Type B pancreatic cell (in vitro differentiated cells): ENCODE measurements at regions not wholly inside any gene's neighbourhood (a gene's known extent, or its start where the extent isn't known, plus 50 kb on each side); places are given as distances from the start of the nearest gene placed in this dataset.

Experiments used
- DNase-seq: peaks from one replicate; pipeline ENCODE4 v3.0.0; 2021; ENCODE audit warnings: mixed read lengths; ENCODE audit not compliant: unreplicated experiment; ENCODE audit errors: extremely low spot score
- H3K27ac Mint-ChIP-seq: 2 replicates; pipeline ENCODE4 v1.8.0; 2021; ENCODE audit warnings: mild to moderate bottlenecking, mixed read lengths
- H3K27me3 Mint-ChIP-seq: 2 replicates; pipeline ENCODE4 v1.8.0; 2021; ENCODE audit warnings: mixed read lengths
- H3K36me3 Mint-ChIP-seq: 2 replicates; pipeline ENCODE4 v1.8.0; 2021; ENCODE audit warnings: mixed read lengths
- H3K4me1 Mint-ChIP-seq: one replicate; pipeline ENCODE4 v1.8.0; 2021; ENCODE audit warnings: mixed read lengths; ENCODE audit not compliant: unreplicated experiment
- H3K4me3 Mint-ChIP-seq: 2 replicates; pipeline ENCODE4 v1.8.0; 2021; ENCODE audit warnings: mild to moderate bottlenecking, mixed read lengths
- H3K9me3 Mint-ChIP-seq: 2 replicates; pipeline ENCODE4 v1.8.0; 2021; ENCODE audit warnings: mixed read lengths
- CTCF ChIP-seq: fragments of 200-600 bp; sonication (generic); conservative IDR thresholded peaks from 2 replicates; pipeline ENCODE4 v1.5.0; 2021; ENCODE audit warnings: antibody characterized with exemption, mild to moderate bottlenecking

- H3K27ac Mint-ChIP-seq: no peak overlapping the region
- H3K27me3 Mint-ChIP-seq: no peaks in the 10 kb centered on the region
- no peak for DNase-seq
- H3K9me3 Mint-ChIP-seq: peaks cover 3% of the 10 kb centered on the region
- H3K4me3 Mint-ChIP-seq: no peak overlapping the region
- peaks cover 4% of the 10 kb centered on the region for H3K4me1 Mint-ChIP-seq
- no peak for TF ChIP-seq CTCF
- no peaks in the 10 kb centered on the region for H3K36me3 Mint-ChIP-seq
Observed at GRCh38 chr4:178789279-178789678, 1347.0 kb upstream of the AGA start.

- Mint-ChIP-seq H3K4me3 (no peak overlapping the region), H3K4me1 (peaks cover 4% of the 10 kb centered on the region), H3K27me3 (peaks cover 4% of the 10 kb centered on the region)
Observed at GRCh38 chr4:178799204-178799603, 1357.0 kb upstream of the AGA start.

GRCh38 chr4:178808106-178808505 lies 1365.9 kb upstream of the AGA start:
- peaks cover 1% of the 10 kb centered on the region for H3K27me3 Mint-ChIP-seq
- no peak for DNase-seq
- no peak overlapping the region for H3K27ac Mint-ChIP-seq
- H3K9me3 Mint-ChIP-seq: no peaks in the 10 kb centered on the region
- no peaks in the 10 kb centered on the region for H3K36me3 Mint-ChIP-seq
- no peak overlapping the region for H3K4me3 Mint-ChIP-seq
- no peak for TF ChIP-seq CTCF
- no peaks in the 10 kb centered on the region for H3K4me1 Mint-ChIP-seq

More at GRCh38 chr4:178799204-178799603, 1357.0 kb upstream of the AGA start:
- H3K27ac Mint-ChIP-seq: no peak overlapping the region
- TF ChIP-seq CTCF: no peak
- H3K9me3 Mint-ChIP-seq: no peaks in the 10 kb centered on the region
- H3K36me3 Mint-ChIP-seq: no peaks in the 10 kb centered on the region
- DNase-seq: no peak

- H3K27me3 Mint-ChIP-seq: no peaks in the 10 kb centered on the region
- no peak overlapping the region for H3K27ac Mint-ChIP-seq
- H3K9me3 Mint-ChIP-seq: no peaks in the 10 kb centered on the region
- no peak for DNase-seq
- no peak overlapping the region for H3K4me3 Mint-ChIP-seq
- no peak for TF ChIP-seq CTCF
- no peaks in the 10 kb centered on the region for H3K36me3 Mint-ChIP-seq
- no peaks in the 10 kb centered on the region for H3K4me1 Mint-ChIP-seq
Observed at GRCh38 chr4:178809921-178810320, 1367.7 kb upstream of the AGA start.

- Mint-ChIP-seq H3K27ac (no peak overlapping the region), H3K4me3 (no peak overlapping the region), H3K27me3 (no peaks in the 10 kb centered on the region), H3K4me1 (no peaks in the 10 kb centered on the region), H3K9me3 (no peaks in the 10 kb centered on the region), H3K36me3 (no peaks in the 10 kb centered on the region)
- TF ChIP-seq CTCF: no peak
- no peak for DNase-seq
Observed at GRCh38 chr4:178811356-178811755, 1369.1 kb upstream of the AGA start.

GRCh38 chr4:178812866-178813265 lies 1370.6 kb upstream of the AGA start:
- Mint-ChIP-seq H3K9me3 (no peaks in the 10 kb centered on the region), H3K27me3 (no peaks in the 10 kb centered on the region), H3K36me3 (no peaks in the 10 kb centered on the region), H3K27ac (no peak overlapping the region), H3K4me1 (no peaks in the 10 kb centered on the region), H3K4me3 (no peak overlapping the region)
- no peak for DNase-seq
- no peak for TF ChIP-seq CTCF
